Type B pancreatic cell (in vitro differentiated cells): ENCODE measurements at regions not wholly inside any gene's neighbourhood (a gene's known extent, or its start where the extent isn't known, plus 50 kb on each side); places are given as distances from the start of the nearest gene placed in this dataset.

Experiments used
- DNase-seq: peaks from one replicate; pipeline ENCODE4 v3.0.0; 2021; ENCODE audit warnings: mixed read lengths; ENCODE audit not compliant: unreplicated experiment; ENCODE audit errors: extremely low spot score
- H3K27ac Mint-ChIP-seq: 2 replicates; pipeline ENCODE4 v1.8.0; 2021; ENCODE audit warnings: mild to moderate bottlenecking, mixed read lengths
- H3K27me3 Mint-ChIP-seq: 2 replicates; pipeline ENCODE4 v1.8.0; 2021; ENCODE audit warnings: mixed read lengths
- H3K36me3 Mint-ChIP-seq: 2 replicates; pipeline ENCODE4 v1.8.0; 2021; ENCODE audit warnings: mixed read lengths
- H3K4me1 Mint-ChIP-seq: one replicate; pipeline ENCODE4 v1.8.0; 2021; ENCODE audit warnings: mixed read lengths; ENCODE audit not compliant: unreplicated experiment
- H3K4me3 Mint-ChIP-seq: 2 replicates; pipeline ENCODE4 v1.8.0; 2021; ENCODE audit warnings: mild to moderate bottlenecking, mixed read lengths
- H3K9me3 Mint-ChIP-seq: 2 replicates; pipeline ENCODE4 v1.8.0; 2021; ENCODE audit warnings: mixed read lengths
- CTCF ChIP-seq: fragments of 200-600 bp; sonication (generic); conservative IDR thresholded peaks from 2 replicates; pipeline ENCODE4 v1.5.0; 2021; ENCODE audit warnings: antibody characterized with exemption, mild to moderate bottlenecking

- H3K27ac Mint-ChIP-seq = no peak overlapping the region
These were observed 85.7 kb upstream of the BET1 start for GRCh38 chr7:94089806-94090205.

GRCh38 chr7:94092980-94093379, 88.8 kb upstream of the BET1 start:
- Mint-ChIP-seq H3K27me3 (peaks cover 40% of the 10 kb centered on the region), H3K4me1 (no peaks in the 10 kb centered on the region), H3K27ac (no peak overlapping the region), H3K4me3 (no peak overlapping the region), H3K9me3 (no peaks in the 10 kb centered on the region), H3K36me3 (no peaks in the 10 kb centered on the region)
- no peak for TF ChIP-seq CTCF
- no peak for DNase-seq

More at GRCh38 chr7:94089806-94090205, 85.7 kb upstream of the BET1 start:
- H3K4me3 Mint-ChIP-seq = no peak overlapping the region
- no peak for DNase-seq
- no peaks in the 10 kb centered on the region for H3K9me3 Mint-ChIP-seq
- peaks cover 45% of the 10 kb centered on the region for H3K27me3 Mint-ChIP-seq
- no peaks in the 10 kb centered on the region for H3K36me3 Mint-ChIP-seq
- H3K4me1 Mint-ChIP-seq = peaks cover 3% of the 10 kb centered on the region
- TF ChIP-seq CTCF = no peak

GRCh38 chr7:94094298-94094697, 90.1 kb upstream of the BET1 start:
- Mint-ChIP-seq H3K4me3 (no peak overlapping the region), H3K27me3 (peaks cover 33% of the 10 kb centered on the region), H3K27ac (no peak overlapping the region), H3K4me1 (no peaks in the 10 kb centered on the region), H3K36me3 (no peaks in the 10 kb centered on the region), H3K9me3 (no peaks in the 10 kb centered on the region)
- TF ChIP-seq CTCF = no peak
- no peak for DNase-seq

GRCh38 chr7:94095316-94096009, 91.3 kb upstream of the BET1 start:
- Mint-ChIP-seq H3K27me3 (peaks cover 23% of the 10 kb centered on the region), H3K4me3 (no peak overlapping the region), H3K36me3 (no peaks in the 10 kb centered on the region), H3K9me3 (no peaks in the 10 kb centered on the region), H3K27ac (no peak overlapping the region), H3K4me1 (no peaks in the 10 kb centered on the region)
- DNase-seq = no peak
- no peak for TF ChIP-seq CTCF

DNA sequence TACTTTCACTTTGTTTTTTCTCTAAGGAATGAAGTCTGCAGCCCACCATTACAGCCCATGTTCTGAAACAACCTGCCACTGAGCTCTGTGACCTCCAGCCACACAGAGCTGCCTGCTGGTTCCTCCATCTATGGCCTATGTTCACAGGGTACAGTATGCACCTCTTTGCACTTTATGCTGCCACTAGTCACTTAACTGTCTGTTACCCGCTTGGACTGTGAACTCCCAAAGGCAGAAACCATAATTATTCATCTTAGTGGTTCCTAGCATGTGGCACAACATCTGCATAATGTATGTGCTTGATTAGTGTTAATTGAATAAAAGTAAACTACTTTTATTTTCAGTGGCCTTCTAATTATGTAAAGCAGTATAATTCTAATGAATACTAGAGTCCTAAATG, 95.5 kb upstream of the BET1 start:
- Mint-ChIP-seq H3K4me3 (no peak overlapping the region), H3K9me3 (no peaks in the 10 kb centered on the region), H3K27ac (no peak overlapping the region), H3K4me1 (no peaks in the 10 kb centered on the region), H3K36me3 (no peaks in the 10 kb centered on the region), H3K27me3 (no peaks in the 10 kb centered on the region)
- no peak for TF ChIP-seq CTCF
- DNase-seq = no peak
